ENCODE measurements at regions not wholly inside any gene's neighbourhood (a gene's known extent, or its start where the extent isn't known, plus 50 kb on each side); places are given as distances from the start of the nearest gene placed in this dataset.

- Mint-ChIP-seq H3K27me3 (peaks cover 5% of the 10 kb centered on the region), H3K9me3 (no peaks in the 10 kb centered on the region), H3K36me3 (ENCODE audit: low read depth) (no peaks in the 10 kb centered on the region), H3K4me1 (ENCODE audit: low read depth) (peaks cover 5% of the 10 kb centered on the region), H3K4me3 (no peak overlapping the region), H3K27ac (no peak overlapping the region)
- no peak for TF ChIP-seq CTCF (IDR thresholded peaks at IDR 0.05)
- intact Hi-C loops (cut with micrococcal nuclease): no loop called here
- ATAC-seq: no peak
- DNase-seq: no peak
- POLR2A ChIA-PET: no interaction called here
- CTCF ChIA-PET: no interaction called here
Observed at GRCh38 chr1:218494449-218494852, 149.3 kb downstream of the TGFB2 start.

- ATAC-seq (no peak), DNase-seq (no peak)
- no peak overlapping the region for H3K27ac Mint-ChIP-seq
- peaks cover 5% of the 10 kb centered on the region for H3K4me1 Mint-ChIP-seq (ENCODE audit: low read depth)
- intact Hi-C loops (cut with micrococcal nuclease): no loop called here
- H3K4me3 Mint-ChIP-seq: no peak overlapping the region
- peaks cover 5% of the 10 kb centered on the region for H3K27me3 Mint-ChIP-seq
- ChIA-PET POLR2A (no interaction called here), CTCF (no interaction called here)
- no peak for TF ChIP-seq CTCF (IDR thresholded peaks at IDR 0.05)
- no peaks in the 10 kb centered on the region for H3K36me3 Mint-ChIP-seq (ENCODE audit: low read depth)
- H3K9me3 Mint-ChIP-seq: no peaks in the 10 kb centered on the region
Observed at GRCh38 chr1:218495931-218496330, 150.8 kb downstream of the TGFB2 start.

- no peak for TF ChIP-seq CTCF (IDR thresholded peaks at IDR 0.05)
- Mint-ChIP-seq H3K4me3 (no peak overlapping the region), H3K4me1 (ENCODE audit: low read depth) (peaks cover 5% of the 10 kb centered on the region), H3K36me3 (ENCODE audit: low read depth) (no peaks in the 10 kb centered on the region), H3K27me3 (peaks cover 5% of the 10 kb centered on the region), H3K9me3 (no peaks in the 10 kb centered on the region), H3K27ac (no peak overlapping the region)
- intact Hi-C loops (cut with micrococcal nuclease): no loop called here
- ChIA-PET POLR2A (no interaction called here), CTCF (no interaction called here)
- ATAC-seq: no peak
- no peak for DNase-seq
Observed at GRCh38 chr1:218496561-218496960, 151.4 kb downstream of the TGFB2 start.

- no peak overlapping the region for H3K4me3 Mint-ChIP-seq
- intact Hi-C loops (cut with micrococcal nuclease): no loop called here
- ATAC-seq (no peak), DNase-seq (no peak)
- ChIA-PET POLR2A (no interaction called here), CTCF (no interaction called here)
- H3K27me3 Mint-ChIP-seq: peaks cover 6% of the 10 kb centered on the region
- H3K4me1 Mint-ChIP-seq (ENCODE audit: low read depth): peaks cover 5% of the 10 kb centered on the region
- H3K27ac Mint-ChIP-seq: no peak overlapping the region
- TF ChIP-seq CTCF (IDR thresholded peaks at IDR 0.05): no peak
- H3K36me3 Mint-ChIP-seq (ENCODE audit: low read depth): no peaks in the 10 kb centered on the region
- no peaks in the 10 kb centered on the region for H3K9me3 Mint-ChIP-seq
Observed at GRCh38 chr1:218498056-218498938, 153.2 kb downstream of the TGFB2 start.

- peaks cover 8% of the 10 kb centered on the region for H3K27me3 Mint-ChIP-seq
- no peak overlapping the region for H3K27ac Mint-ChIP-seq
- ChIA-PET POLR2A (no interaction called here), CTCF (interaction anchor here (1.0 kb wide), 1 partner anchor 22 kb away, joined by 3 read pairs; no protein-coding TSS in a partner anchor)
- no peak for DNase-seq
- H3K4me3 Mint-ChIP-seq: no peak overlapping the region
- H3K4me1 Mint-ChIP-seq (ENCODE audit: low read depth): peaks cover 5% of the 10 kb centered on the region
- no peak for TF ChIP-seq CTCF (IDR thresholded peaks at IDR 0.05)
- no peaks in the 10 kb centered on the region for H3K9me3 Mint-ChIP-seq
- no peak for ATAC-seq
- H3K36me3 Mint-ChIP-seq (ENCODE audit: low read depth): no peaks in the 10 kb centered on the region
- intact Hi-C loops (cut with micrococcal nuclease): no loop called here
Observed at GRCh38 chr1:218499011-218499691, 154.0 kb downstream of the TGFB2 start.

All from activated CD8-positive, alpha-beta T cell treated with anti-CD3 and anti-CD28 coated beads for 36 hours (primary cell).